OCI-M1 (cell line): ENCODE measurements at regions not wholly inside any gene's neighbourhood (a gene's known extent, or its start where the extent isn't known, plus 50 kb on each side); places are given as distances from the start of the nearest gene placed in this dataset.
A peak's percentile ranks its signal among the peaks of the same experiment; 100 is the strongest.
"Not testable (repeated sequence)": the region's sequence is repeated elsewhere in the genome, so short reads cannot be mapped to it uniquely, and the experiment has no call there.

Experiments
- DNase-seq: peaks from one replicate; lab custom pipeline; 2025; lab: John Stamatoyannopoulos, UW

- DNase-seq, result no peak
Measured at GRCh38 chr3:81911221-81911620, 149.8 kb upstream of the GBE1 start.

- DNase-seq, result peak; percentile 69
Measured at GRCh38 chr3:81910244-81910852, 148.9 kb upstream of the GBE1 start.

GRCh38 chr3:81909796-81910195 lies 148.4 kb upstream of the GBE1 start:
- no peak for DNase-seq

GRCh38 chr3:81908561-81908960 lies 147.1 kb upstream of the GBE1 start:
- peak; percentile 73 for DNase-seq

GRCh38 chr3:81898336-81898735 lies 136.9 kb upstream of the GBE1 start:
- DNase-seq, result no peak

GRCh38 chr3:81894598-81894997 lies 133.2 kb upstream of the GBE1 start:
- DNase-seq, result no peak

GRCh38 chr3:81891055-81891895 lies 129.8 kb upstream of the GBE1 start:
- no peak for DNase-seq

GRCh38 chr3:81888914-81889557 lies 127.6 kb upstream of the GBE1 start:
- no peak for DNase-seq

GRCh38 chr3:81887448-81887847 lies 126.0 kb upstream of the GBE1 start:
- no peak for DNase-seq

- DNase-seq, result no peak
Measured at GRCh38 chr3:81886081-81886480, 124.6 kb upstream of the GBE1 start.

GRCh38 chr3:81884791-81885190 lies 123.3 kb upstream of the GBE1 start:
- DNase-seq, result no peak

GRCh38 chr3:81876826-81877225 lies 115.4 kb upstream of the GBE1 start:
- DNase-seq, result no peak

GRCh38 chr3:81874738-81875137 lies 113.3 kb upstream of the GBE1 start:
- DNase-seq, result no peak

- DNase-seq, result no peak
Measured at GRCh38 chr3:81872566-81872965, 111.1 kb upstream of the GBE1 start.

GRCh38 chr3:81871358-81872155 lies 110.1 kb upstream of the GBE1 start:
- DNase-seq, result peak; percentile 28

GRCh38 chr3:81869382-81869781 lies 107.9 kb upstream of the GBE1 start:
- DNase-seq, result no peak

- no peak for DNase-seq
Measured at GRCh38 chr3:81868597-81868996, 107.2 kb upstream of the GBE1 start.

- DNase-seq, result no peak
Measured at GRCh38 chr3:81867875-81868274, 106.4 kb upstream of the GBE1 start.

GRCh38 chr3:81865164-81865563 lies 103.7 kb upstream of the GBE1 start:
- not testable (repeated sequence) for DNase-seq

GRCh38 chr3:81864272-81864671 lies 102.8 kb upstream of the GBE1 start:
- DNase-seq, result no peak

- DNase-seq, result no peak
Measured at GRCh38 chr3:81863756-81864155, 102.3 kb upstream of the GBE1 start.

- DNase-seq, result no peak
Measured at GRCh38 chr3:81861593-81861992, 100.1 kb upstream of the GBE1 start.
